Muscle of arm (tissue), 1 donor: ENCODE measurements at regions not wholly inside any gene's neighbourhood (a gene's known extent, or its start where the extent isn't known, plus 50 kb on each side); places are given as distances from the start of the nearest gene placed in this dataset.
A peak's percentile ranks its signal among the peaks of the same experiment; 100 is the strongest.
"Not testable (repeated sequence)": the region's sequence is repeated elsewhere in the genome, so short reads cannot be mapped to it uniquely, and the experiment has no call there.

Experiments used
- DNase-seq: peaks from one replicate; pipeline ENCODE4 v3.0.0-alpha.2; 2013

DNA sequence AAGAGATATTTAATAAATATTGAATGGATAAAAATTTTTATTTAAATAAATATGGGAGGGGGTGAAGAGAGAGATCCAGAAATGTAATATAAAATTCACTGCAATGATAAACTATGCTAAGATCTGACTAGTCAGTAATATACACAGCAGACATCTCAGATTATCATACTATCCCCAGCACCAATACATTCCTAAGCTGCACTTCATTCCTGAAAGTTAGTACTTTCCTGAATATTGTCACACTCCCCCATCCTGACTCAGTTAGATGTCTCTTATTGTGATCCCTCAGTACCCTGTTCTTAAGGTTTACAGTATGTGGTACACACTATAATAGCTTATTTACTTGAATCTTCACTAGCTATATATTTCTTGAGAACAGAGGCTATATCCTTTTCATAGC is 88.3 kb upstream of the KCNQ5 start:
- no peak for DNase-seq

DNA sequence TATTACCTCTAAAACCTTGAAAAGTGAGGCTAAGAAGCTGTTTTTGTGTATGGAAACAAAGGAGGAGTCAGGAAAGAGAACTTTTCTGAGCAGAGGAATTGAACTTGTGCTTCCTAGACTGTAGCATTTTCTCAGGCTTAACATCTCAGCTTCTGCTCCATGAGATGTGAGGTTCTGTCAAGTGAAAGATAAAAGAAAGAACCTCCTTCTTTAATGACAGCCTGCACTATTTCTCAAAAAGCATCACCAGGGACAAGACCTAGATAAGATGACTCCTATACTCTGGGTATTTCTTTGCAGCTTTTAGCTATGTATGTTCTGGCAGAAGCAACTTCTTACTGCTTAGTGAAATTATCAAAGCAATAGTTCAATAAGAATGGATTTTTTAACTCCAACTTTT is 87.6 kb upstream of the KCNQ5 start:
- DNase-seq = no peak

DNA sequence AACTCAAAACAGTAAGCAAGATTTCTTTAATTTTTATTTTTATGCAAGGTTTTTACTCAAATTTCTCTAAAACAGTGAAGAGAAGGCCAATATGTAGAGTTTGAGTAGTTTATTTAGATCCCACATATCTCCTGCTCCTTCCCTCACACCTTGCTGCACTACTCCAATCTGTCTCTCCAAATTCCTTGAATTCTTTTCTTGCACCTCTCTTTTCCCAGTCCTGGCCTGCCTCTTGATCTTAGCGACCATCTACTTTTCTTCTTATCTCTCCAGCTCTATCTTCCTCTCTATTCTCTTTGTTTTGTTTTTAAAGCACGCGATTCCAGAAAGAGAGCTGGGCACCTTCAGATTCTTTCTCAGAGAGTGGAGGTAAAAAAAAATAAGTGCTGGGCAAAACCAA is 86.7 kb upstream of the KCNQ5 start:
- DNase-seq = no peak

DNA sequence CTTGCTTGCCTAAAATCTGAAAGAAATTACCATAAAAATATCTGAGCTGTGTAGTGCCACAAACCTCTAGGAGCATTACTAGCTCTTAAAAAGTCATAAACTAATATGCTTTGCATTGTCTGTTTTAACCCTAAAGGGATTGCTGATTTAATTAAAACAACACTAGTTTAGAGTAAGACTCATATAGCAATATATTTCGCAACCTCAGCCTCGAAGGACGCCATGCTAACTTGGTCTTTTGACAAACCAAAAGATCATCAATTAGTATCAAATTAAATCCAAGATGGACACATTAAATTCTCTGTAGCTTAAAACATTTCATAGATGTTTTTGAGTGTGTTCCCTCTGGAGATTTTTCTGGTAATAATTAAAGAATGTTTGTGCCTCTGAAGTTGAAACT is 74.8 kb upstream of the KCNQ5 start:
- DNase-seq = no peak

DNA sequence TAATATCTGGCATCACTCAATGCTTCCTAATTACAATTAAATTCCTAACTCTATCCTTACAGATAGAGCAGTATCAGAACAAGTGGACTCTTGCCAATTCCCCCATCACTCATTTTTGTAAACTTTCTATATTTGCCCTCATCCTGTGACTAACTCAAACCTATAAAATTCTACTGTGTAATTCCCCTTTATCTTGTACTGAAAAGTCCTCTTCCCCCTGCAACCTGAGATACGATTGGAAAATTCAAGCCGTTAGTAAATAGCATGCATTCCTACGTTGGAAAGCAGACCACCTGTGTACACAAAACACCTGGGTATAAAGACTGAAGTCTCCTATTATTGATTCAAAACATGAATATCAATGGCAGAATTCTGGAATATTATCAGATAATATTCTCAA is 70.4 kb upstream of the KCNQ5 start:
- no peak for DNase-seq

DNA sequence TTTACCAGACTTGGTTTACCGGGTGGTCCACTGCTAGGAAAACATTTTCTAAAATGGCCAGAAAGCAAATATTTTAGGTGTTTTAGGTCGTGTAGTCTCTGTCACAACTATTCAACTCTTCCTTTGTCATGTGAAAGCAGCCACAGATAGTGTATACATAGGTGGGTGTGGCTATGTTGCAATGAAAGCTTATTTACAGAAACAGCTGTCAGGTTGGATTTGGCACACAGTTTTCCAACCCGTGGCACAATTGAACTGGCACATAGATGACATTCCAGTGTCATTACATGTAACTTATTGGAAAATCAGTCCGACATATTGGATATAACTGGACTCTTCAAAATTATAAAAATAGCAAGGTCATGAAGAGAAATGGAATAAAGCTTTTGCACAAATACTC is 68.9 kb upstream of the KCNQ5 start:
- DNase-seq = peak; percentile 19

DNA sequence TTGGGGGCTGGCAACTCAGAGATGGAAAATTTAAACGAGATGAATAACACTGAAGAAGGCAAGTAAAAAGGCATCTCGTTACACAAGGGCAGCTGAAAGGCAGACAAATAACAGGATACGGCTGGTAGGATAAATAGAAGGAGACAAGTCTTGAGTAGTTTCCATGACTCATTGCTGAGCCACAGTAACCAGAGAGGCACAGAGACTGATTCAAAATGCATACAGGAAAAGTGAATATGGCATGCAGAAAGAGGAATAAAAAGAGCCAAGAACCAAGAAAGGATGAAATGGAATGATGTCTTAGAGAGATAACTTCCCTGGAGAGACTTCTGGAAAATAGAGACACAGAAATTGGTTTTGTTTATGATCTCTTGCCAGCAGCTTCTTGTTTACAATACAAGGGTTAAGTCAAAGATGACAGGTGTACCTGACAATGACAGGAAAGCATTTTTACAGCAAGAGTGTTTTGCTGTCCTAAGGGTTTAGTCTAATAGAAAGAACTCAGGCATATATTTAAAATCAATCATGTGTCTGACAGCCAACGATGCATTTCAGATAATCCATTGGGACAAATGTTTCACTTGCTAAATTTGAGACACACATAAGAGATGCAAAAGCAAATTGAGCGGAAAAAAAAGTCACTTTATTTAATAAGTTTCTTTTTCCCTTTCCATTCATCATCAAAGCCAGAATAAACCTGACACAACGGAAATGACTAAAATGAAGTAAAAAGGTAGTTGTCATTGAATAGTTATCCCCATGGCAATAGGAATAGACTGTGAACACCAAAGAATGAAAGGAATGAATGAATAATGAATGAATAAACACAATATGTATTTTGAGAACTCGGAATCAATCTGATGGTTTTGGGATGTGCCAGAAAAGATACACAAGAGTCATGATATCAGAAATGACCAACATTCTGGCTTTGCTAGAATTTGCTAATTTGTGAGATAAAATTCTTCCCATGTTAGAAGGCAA is 68.0 kb upstream of the KCNQ5 start:
- DNase-seq = no peak

DNA sequence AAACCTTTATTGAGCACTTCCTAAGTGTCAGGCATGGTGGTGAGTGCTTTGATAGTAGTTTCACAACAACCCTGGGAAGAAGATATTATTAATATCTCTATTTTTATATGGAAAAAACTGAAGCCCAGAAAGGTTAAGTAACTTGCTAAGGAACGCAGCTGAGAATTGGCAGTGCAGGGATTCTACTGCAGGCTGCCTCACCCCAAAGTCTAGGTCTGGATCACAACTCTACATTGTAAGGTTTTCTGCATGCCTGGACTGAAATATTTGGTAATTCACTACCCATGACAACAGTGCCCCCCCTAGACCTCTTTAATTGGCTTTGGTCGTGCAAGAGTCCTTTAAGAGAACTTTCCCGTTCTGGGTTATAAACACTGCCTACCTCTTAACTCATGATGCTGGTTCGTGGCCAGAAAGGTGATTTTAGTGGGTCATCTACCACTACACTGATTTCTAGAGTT is 67.1 kb upstream of the KCNQ5 start:
- DNase-seq = no peak

DNA sequence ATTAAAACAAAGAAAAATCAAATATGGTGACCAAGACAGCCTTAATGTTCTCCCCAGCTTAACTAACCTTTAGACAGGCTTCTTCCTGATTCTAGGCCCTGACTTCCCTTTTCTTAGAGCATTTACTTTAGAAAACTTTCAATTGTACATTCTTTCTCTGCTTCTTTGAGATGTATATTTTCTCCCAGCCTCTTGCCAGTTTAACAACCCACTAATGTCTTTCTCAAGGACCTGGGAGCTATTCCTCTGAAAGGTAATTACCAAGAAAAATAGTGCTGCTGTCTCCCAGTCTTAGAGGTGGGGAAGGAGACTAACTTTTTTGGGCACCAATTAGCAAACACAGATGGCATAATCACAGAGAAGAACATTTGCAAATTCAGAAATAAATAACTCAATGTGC is 62.8 kb upstream of the KCNQ5 start:
- DNase-seq = no peak

DNA sequence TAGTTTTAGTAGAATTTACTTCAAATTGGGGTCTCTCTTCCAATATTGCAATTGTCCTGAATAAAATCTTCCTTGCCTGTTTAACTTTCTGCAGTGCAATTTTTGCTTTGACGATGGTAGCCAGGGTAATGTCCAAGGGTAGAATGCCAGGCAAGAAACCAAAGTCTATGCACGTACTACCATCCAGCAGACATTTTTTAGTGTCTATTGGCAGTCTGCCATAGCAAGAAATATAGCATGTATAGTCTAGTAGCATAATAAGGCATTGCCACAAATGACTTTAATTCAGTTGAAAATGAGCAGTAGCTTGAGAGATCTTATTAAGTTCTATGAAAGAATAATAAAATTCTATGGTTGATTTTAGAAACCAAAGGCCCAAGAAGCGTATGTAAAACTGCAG is 62.3 kb upstream of the KCNQ5 start:
- no peak for DNase-seq

DNA sequence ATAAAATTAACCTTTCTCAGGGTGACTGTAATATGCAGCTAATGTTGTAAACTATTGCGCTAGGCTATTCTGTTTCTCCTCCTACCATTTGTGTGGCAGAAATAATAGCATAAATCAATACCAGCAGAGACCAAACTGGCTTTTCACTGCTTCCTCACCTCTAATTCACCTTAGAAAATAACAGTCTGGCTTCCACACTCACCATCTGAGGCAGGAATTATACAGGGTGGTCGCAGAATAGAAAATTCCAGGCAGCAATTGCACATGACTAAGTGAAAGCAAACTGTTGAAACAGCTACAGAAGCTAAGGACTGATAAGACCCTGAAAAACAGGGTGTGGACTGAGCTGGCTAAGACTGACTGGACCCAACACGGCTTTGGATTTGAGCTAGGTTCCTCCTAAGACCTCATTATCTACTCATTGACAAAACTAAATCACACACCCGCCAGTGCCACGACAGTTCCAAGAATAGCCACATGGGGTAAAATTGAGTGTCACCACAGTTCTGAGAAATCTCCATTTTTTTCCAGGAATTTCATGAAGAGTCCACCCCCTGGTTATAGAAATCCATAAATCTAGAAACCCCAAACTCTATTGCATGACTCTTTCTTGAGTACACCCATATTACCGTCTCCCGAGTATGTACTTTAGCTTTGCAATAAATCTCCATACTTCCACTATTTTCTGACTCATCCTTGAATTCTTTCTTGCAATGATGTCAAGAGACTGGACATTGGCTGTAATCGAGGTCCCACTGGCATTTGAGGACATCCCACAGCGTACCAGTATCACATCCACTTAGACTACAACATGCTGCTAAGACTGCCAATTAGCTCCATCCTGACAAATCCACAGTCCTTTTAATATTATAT is 60.9 kb upstream of the KCNQ5 start:
- no peak for DNase-seq

DNA sequence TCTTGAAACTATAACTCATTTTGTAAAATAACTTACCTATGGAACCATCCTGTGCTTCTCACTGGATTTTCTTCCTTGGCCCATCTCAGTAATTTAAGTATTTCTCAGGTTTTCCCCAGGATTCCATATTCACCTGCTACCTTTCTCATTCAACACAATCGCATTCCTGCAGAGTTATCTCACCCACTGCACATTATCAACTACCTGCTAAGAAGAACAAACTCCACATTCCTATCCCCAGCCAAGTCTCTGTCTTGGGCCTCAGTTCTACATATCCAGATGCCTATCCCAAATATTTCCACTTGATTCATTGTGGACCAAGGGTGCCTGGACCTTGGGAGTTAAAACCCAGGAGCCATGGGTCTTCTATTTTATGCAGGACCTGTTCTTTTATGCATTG is 60.2 kb upstream of the KCNQ5 start:
- no peak for DNase-seq

DNA sequence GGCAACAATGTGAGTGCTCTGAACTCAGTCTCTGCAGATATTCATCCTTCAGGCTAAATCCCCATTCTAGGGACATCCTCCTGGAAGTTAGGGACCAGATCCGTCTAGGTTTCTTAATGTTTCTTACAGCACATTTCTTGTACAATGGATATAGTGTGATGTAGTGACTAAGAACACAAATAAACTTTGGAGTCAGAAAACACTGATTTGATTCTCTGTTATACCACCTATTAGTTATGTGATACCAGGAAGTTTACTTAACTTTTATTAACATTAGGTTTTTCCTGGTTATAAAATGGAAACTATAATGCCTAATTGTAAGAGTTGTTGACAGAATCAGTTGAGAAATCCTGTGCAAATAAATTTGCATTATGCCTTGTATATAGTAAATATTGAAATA is 57.6 kb upstream of the KCNQ5 start:
- no peak for DNase-seq

DNA sequence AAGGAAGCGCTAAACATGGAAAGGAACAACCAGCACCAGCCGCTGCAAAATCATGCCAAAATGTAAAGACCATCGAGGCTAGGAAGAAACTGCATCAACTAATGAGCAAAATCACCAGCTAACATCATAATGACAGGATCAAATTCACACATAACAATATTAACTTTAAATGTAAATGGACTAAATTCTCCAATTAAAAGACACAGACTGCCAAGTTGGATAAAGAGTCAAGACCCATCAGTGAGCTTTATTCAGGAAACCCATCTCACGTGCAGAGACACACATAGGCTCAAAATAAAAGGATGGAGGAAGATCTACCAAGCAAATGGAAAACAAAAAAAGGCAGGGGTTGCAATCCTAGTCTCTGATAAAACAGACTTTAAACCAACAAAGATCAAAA is 49.9 kb upstream of the KCNQ5 start:
- not testable (repeated sequence) for DNase-seq
